Muscle layer of duodenum (tissue), 2 donors: ENCODE measurements at regions not wholly inside any gene's neighbourhood (a gene's known extent, or its start where the extent isn't known, plus 50 kb on each side); places are given as distances from the start of the nearest gene placed in this dataset.
"Not testable (repeated sequence)": the region's sequence is repeated elsewhere in the genome, so short reads cannot be mapped to it uniquely, and the experiment has no call there.

Experiments used
- H3K27ac ChIP-seq: one replicate; pipeline ENCODE4 v1.7.0; 2013; ENCODE audit warnings: mild to moderate bottlenecking, low read length
- H3K27me3 ChIP-seq: one replicate; pipeline ENCODE4 v1.7.0; 2013; ENCODE audit warnings: low read depth, mild to moderate bottlenecking, control low read depth, low read length
- H3K36me3 ChIP-seq, 2 donors: one replicate each; pipeline ENCODE4 v1.7.0; 2013; ENCODE audit warnings: low read length in 2 of 2, control low read depth in 1 of 2, mild to moderate bottlenecking in 1 of 2; ENCODE audit not compliant: insufficient read depth in 2 of 2, control insufficient read depth in 1 of 2
- H3K4me1 ChIP-seq, 2 donors: one replicate each; pipeline ENCODE4 v1.7.0; 2013; ENCODE audit warnings: low read length in 2 of 2, mild to moderate bottlenecking in 2 of 2, control low read depth in 1 of 2, moderate library complexity in 1 of 2; ENCODE audit not compliant: insufficient read depth in 2 of 2, control insufficient read depth in 1 of 2
- H3K4me3 ChIP-seq, 2 donors: one replicate each; pipeline ENCODE4 v1.7.0; 2013; ENCODE audit warnings: low read length in 2 of 2, low read depth in 1 of 2, mild to moderate bottlenecking in 1 of 2
- H3K9me3 ChIP-seq, 2 donors: one replicate each; pipeline ENCODE4 v1.7.0; 2013; ENCODE audit warnings: low read length in 2 of 2, control low read depth in 1 of 2, mild to moderate bottlenecking in 1 of 2; ENCODE audit not compliant: control insufficient read depth in 1 of 2
- donor health status: healthy.

- H3K27ac ChIP-seq, result no peak overlapping the region
- H3K27me3 ChIP-seq, result no peaks in the 10 kb centered on the region
- no peaks in the 10 kb centered on the region for H3K9me3 ChIP-seq
- H3K36me3 ChIP-seq, result no peaks in the 10 kb centered on the region
- no peaks in the 10 kb centered on the region for H3K4me1 ChIP-seq
- H3K4me3 ChIP-seq, result no peak overlapping the region
Measured at GRCh38 chr3:158925021-158925420, 123.2 kb downstream of the MFSD1 start.

- Histone ChIP-seq H3K36me3 (no peaks in the 10 kb centered on the region), H3K4me3 (no peak overlapping the region), H3K4me1 (no peaks in the 10 kb centered on the region), H3K9me3 (no peaks in the 10 kb centered on the region), H3K27me3 (no peaks in the 10 kb centered on the region), H3K27ac (no peak overlapping the region)
Measured at GRCh38 chr3:158925828-158926494, 124.1 kb downstream of the MFSD1 start.

- no peak overlapping the region for H3K27ac ChIP-seq
Measured at GRCh38 chr3:158935846-158936245, 134.0 kb downstream of the MFSD1 start.

GRCh38 chr3:158936530-158937113, 134.8 kb downstream of the MFSD1 start:
- Histone ChIP-seq H3K27ac (no peak overlapping the region), H3K4me1 (no peaks in the 10 kb centered on the region), H3K36me3 (no peaks in the 10 kb centered on the region), H3K27me3 (no peaks in the 10 kb centered on the region), H3K9me3 (peaks cover 0 to 3% of the 10 kb centered on the region in 2 donors), H3K4me3 (no peak overlapping the region)

More at GRCh38 chr3:158935846-158936245, 134.0 kb downstream of the MFSD1 start:
- Histone ChIP-seq H3K4me3 (no peak overlapping the region), H3K36me3 (no peaks in the 10 kb centered on the region), H3K27me3 (no peaks in the 10 kb centered on the region), H3K9me3 (peaks cover 0 to 3% of the 10 kb centered on the region in 2 donors), H3K4me1 (no peaks in the 10 kb centered on the region)

GRCh38 chr3:158950178-158950901, 148.5 kb downstream of the MFSD1 start:
- no peaks in the 10 kb centered on the region for H3K4me1 ChIP-seq
- H3K9me3 ChIP-seq, result no peaks in the 10 kb centered on the region
- no peak overlapping the region for H3K27ac ChIP-seq
- no peaks in the 10 kb centered on the region for H3K27me3 ChIP-seq
- H3K4me3 ChIP-seq, result no peak overlapping the region
- no peaks in the 10 kb centered on the region for H3K36me3 ChIP-seq

GRCh38 chr3:158953131-158953530, 151.3 kb downstream of the MFSD1 start:
- H3K36me3 ChIP-seq, result no peaks in the 10 kb centered on the region
- H3K9me3 ChIP-seq, result no peaks in the 10 kb centered on the region
- H3K4me1 ChIP-seq, result no peaks in the 10 kb centered on the region
- H3K4me3 ChIP-seq, result no peak overlapping the region
- no peaks in the 10 kb centered on the region for H3K27me3 ChIP-seq
- no peak overlapping the region for H3K27ac ChIP-seq

GRCh38 chr3:158954420-158954819, 152.6 kb downstream of the MFSD1 start:
- H3K36me3 ChIP-seq, result no peaks in the 10 kb centered on the region
- no peaks in the 10 kb centered on the region for H3K9me3 ChIP-seq
- no peak overlapping the region for H3K27ac ChIP-seq
- H3K4me3 ChIP-seq, result no peak overlapping the region
- H3K27me3 ChIP-seq, result no peaks in the 10 kb centered on the region
- no peaks in the 10 kb centered on the region for H3K4me1 ChIP-seq

GRCh38 chr3:158957777-158958176, 155.9 kb downstream of the MFSD1 start:
- H3K4me1 ChIP-seq, H3K9me3 ChIP-seq, H3K27ac ChIP-seq, H3K27me3 ChIP-seq, H3K36me3 ChIP-seq, H3K4me3 ChIP-seq: not testable (repeated sequence)

- no peaks in the 10 kb centered on the region for H3K9me3 ChIP-seq
- no peaks in the 10 kb centered on the region for H3K27me3 ChIP-seq
- no peaks in the 10 kb centered on the region for H3K36me3 ChIP-seq
- no peak overlapping the region for H3K4me3 ChIP-seq
- H3K4me1 ChIP-seq, result no peaks in the 10 kb centered on the region
- no peak overlapping the region for H3K27ac ChIP-seq
Measured at GRCh38 chr3:158958873-158959272, 157.0 kb downstream of the MFSD1 start.

- Histone ChIP-seq H3K27me3 (no peaks in the 10 kb centered on the region), H3K36me3 (no peaks in the 10 kb centered on the region), H3K4me1 (no peaks in the 10 kb centered on the region), H3K9me3 (no peaks in the 10 kb centered on the region), H3K27ac (no peak overlapping the region), H3K4me3 (no peak overlapping the region)
Measured at GRCh38 chr3:158961471-158961870, 159.6 kb downstream of the MFSD1 start.

GRCh38 chr3:158961911-158962310, 160.1 kb downstream of the MFSD1 start:
- Histone ChIP-seq H3K36me3 (no peaks in the 10 kb centered on the region), H3K9me3 (no peaks in the 10 kb centered on the region)

More at GRCh38 chr3:158961911-158962310, 160.1 kb downstream of the MFSD1 start:
- no peaks in the 10 kb centered on the region for H3K27me3 ChIP-seq
- H3K4me3 ChIP-seq, result no peak overlapping the region
- no peaks in the 10 kb centered on the region for H3K4me1 ChIP-seq
- no peak overlapping the region for H3K27ac ChIP-seq
